Karpas-422 (cell line): ENCODE measurements at regions not wholly inside any gene's neighbourhood (a gene's known extent, or its start where the extent isn't known, plus 50 kb on each side); places are given as distances from the start of the nearest gene placed in this dataset.

ENCODE experiments used
- DNase-seq: peaks from one replicate; pipeline ENCODE4 v3.0.0-alpha.2; 2015
- H2AFZ ChIP-seq: fragments of 200-600 bp; sonication (generic); 2 replicates; pipeline ENCODE4 v1.6.1; 2014; ENCODE audit warnings: antibody characterized with exemption, low read length, mixed read lengths
- H3K27ac ChIP-seq: fragments of 200-600 bp; sonication (generic); 2 replicates; pipeline ENCODE4 v1.5.1; 2014; ENCODE audit warnings: mild to moderate bottlenecking, low read length, moderate library complexity
- H3K27me3 ChIP-seq: fragments of 200-600 bp; sonication (generic); 2 replicates; pipeline ENCODE4 v1.6.1; 2014; ENCODE audit warnings: low read length, mixed read lengths
- H3K36me3 ChIP-seq: fragments of 200-600 bp; sonication (generic); 2 replicates; pipeline ENCODE4 v1.6.1; 2014; ENCODE audit warnings: low read length, mixed read lengths; ENCODE audit not compliant: insufficient read depth
- H3K4me1 ChIP-seq: fragments of 200-600 bp; sonication (generic); 2 replicates; pipeline ENCODE4 v1.6.1; 2014; ENCODE audit warnings: mild to moderate bottlenecking, low read length, mixed read lengths
- H3K4me2 ChIP-seq: fragments of 200-600 bp; sonication (generic); 2 replicates; pipeline ENCODE4 v1.6.1; 2014; ENCODE audit warnings: low read length, low read depth, mild to moderate bottlenecking; ENCODE audit not compliant: poor library complexity, severe bottlenecking
- H3K4me3 ChIP-seq: fragments of 200-600 bp; sonication (generic); 2 replicates; pipeline ENCODE4 v1.5.1; 2014; ENCODE audit warnings: mild to moderate bottlenecking, antibody characterized with exemption, low read length, mixed read lengths
- H3K79me2 ChIP-seq: fragments of 200-600 bp; sonication (generic); 2 replicates; pipeline ENCODE4 v1.6.1; 2014; ENCODE audit warnings: mild to moderate bottlenecking, low read length, mixed read lengths
- H3K9ac ChIP-seq: fragments of 200-600 bp; sonication (generic); 2 replicates; pipeline ENCODE4 v1.6.0; 2014; ENCODE audit warnings: low read length
- H3K9me2 ChIP-seq: fragments of 200-600 bp; sonication (generic), shearing (Covaris generic); replicated peaks from 2 replicates; pipeline ENCODE4 v1.6.0; 2014; ENCODE audit warnings: mild to moderate bottlenecking, low read length, moderate library complexity; ENCODE audit not compliant: insufficient read depth
- H3K9me3 ChIP-seq: fragments of 300-700, 200-600 bp; sonication (generic); 2 replicates; pipeline ENCODE4 v1.6.1; 2014; ENCODE audit warnings: low read length, mixed read lengths
- H4K20me1 ChIP-seq: fragments of 200-600 bp; sonication (generic); 2 replicates; pipeline ENCODE4 v1.6.1; 2014; ENCODE audit warnings: mild to moderate bottlenecking, antibody characterized with exemption, low read length, low read depth; ENCODE audit not compliant: insufficient read depth

DNA sequence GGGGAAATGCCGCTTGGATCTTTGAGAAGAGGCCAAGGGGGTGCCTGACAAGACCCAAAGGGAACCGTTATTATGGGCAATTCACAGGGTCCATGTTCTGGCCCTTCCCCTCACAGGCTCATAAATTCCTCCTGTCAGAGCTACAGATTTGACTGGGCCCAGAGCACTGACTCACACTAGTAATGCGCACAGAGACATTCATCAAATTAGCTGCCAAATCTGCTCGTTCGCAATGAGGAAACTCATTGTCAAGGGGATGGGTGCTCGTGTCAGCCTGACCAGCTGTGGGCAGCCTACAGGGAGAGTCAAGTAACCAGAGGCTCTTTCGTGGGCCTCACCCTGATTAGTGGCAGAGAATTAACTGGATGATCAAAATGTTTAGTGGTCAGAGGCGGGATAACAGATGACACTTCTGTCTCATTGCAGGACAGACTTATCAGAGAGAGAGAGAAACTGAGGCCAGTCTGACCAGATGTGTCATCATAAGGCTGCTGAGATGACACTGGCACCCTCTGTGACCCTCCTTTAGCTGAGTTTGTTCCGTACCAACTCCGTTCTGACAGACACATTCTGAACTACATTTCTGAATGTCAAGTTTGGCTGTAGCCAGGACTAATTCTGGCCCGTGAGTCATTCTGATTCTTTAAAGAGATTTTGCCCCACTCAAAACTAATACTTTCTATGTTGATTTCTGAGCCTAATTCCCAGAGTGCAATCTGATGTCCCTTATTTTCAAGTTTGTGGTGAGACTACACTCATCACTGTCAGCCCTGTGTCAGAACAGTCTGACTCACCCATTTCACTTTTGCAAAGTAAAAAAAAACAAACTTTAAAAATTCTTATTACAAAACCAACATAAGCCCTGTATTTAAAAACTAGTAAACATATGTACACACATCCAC, 377.1 kb downstream of the ACTL7B start:
- no peaks in the 10 kb centered on the region for H3K36me3 ChIP-seq
- no peak overlapping the region for H3K4me2 ChIP-seq

DNA sequence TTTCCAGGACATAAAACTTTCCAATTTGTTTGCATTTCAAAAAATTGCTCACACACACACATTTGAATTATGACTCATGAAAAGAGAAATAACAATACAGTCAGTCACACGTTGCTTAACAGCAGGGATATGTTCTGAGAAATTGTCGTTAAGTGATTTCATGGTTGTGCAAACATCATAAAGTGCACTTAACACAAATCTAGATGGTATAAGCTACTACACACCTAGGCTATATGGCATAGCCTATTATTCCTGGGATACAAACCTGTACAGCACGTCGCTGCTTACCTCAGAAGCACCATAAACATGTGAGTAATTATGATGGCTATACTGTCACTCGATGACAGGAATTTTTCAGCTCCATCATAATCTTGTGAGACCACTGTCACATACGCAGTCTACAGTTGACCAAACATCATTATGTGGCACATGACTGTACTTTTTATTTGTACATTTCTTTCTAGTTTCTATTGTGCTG, 378.2 kb downstream of the ACTL7B start:
- no peak overlapping the region for H3K4me3 ChIP-seq
- DNase-seq, result no peak
- no peak overlapping the region for H3K4me2 ChIP-seq
- H3K9me2 ChIP-seq, result no peaks in the 10 kb centered on the region
- no peak overlapping the region for H3K9ac ChIP-seq
- no peaks in the 10 kb centered on the region for H3K79me2 ChIP-seq
- H3K36me3 ChIP-seq, result no peaks in the 10 kb centered on the region
- no peaks in the 10 kb centered on the region for H3K4me1 ChIP-seq
- no peak overlapping the region for H3K27ac ChIP-seq
- H2AFZ ChIP-seq, result no peak overlapping the region
- no peaks in the 10 kb centered on the region for H3K9me3 ChIP-seq
- no peaks in the 10 kb centered on the region for H4K20me1 ChIP-seq
- H3K27me3 ChIP-seq, result no peaks in the 10 kb centered on the region

More for the DNA sequence above, 377.1 kb downstream of the ACTL7B start:
- no peaks in the 10 kb centered on the region for H3K9me3 ChIP-seq
- H3K79me2 ChIP-seq, result no peaks in the 10 kb centered on the region
- no peak overlapping the region for H2AFZ ChIP-seq
- H3K9me2 ChIP-seq, result no peaks in the 10 kb centered on the region
- H3K9ac ChIP-seq, result no peak overlapping the region
- DNase-seq, result no peak
- no peaks in the 10 kb centered on the region for H3K4me1 ChIP-seq
- H3K27me3 ChIP-seq, result no peaks in the 10 kb centered on the region
- no peak overlapping the region for H3K4me3 ChIP-seq
- H3K27ac ChIP-seq, result no peak overlapping the region
- no peaks in the 10 kb centered on the region for H4K20me1 ChIP-seq

DNA sequence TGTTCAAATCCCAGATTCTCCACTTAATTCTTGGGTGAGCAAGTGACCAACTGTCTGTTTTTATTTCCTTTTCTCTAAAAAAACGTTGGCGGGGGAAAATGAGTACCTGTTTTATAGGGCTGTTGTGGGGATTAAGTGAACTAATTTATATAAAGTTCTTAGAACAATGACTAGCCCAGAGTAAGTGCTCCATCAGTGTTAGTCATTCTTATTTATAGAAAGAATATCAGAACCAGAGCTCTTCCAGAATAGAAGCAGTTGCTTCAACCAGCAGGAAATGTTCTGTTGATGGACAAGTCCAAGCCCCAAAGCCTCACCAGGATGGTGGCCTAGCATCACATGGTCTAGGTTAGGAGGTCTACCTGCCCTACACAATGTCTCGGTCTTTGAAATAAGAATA, 379.2 kb downstream of the ACTL7B start:
- no peaks in the 10 kb centered on the region for H3K9me3 ChIP-seq
- no peak for DNase-seq
- H3K27me3 ChIP-seq, result no peaks in the 10 kb centered on the region
- no peaks in the 10 kb centered on the region for H3K36me3 ChIP-seq
- no peak overlapping the region for H3K4me2 ChIP-seq
- H3K79me2 ChIP-seq, result no peaks in the 10 kb centered on the region
- H2AFZ ChIP-seq, result no peak overlapping the region
- no peak overlapping the region for H3K27ac ChIP-seq
- no peaks in the 10 kb centered on the region for H3K9me2 ChIP-seq
- no peak overlapping the region for H3K4me3 ChIP-seq
- H3K4me1 ChIP-seq, result no peaks in the 10 kb centered on the region
- no peaks in the 10 kb centered on the region for H4K20me1 ChIP-seq
- no peak overlapping the region for H3K9ac ChIP-seq

DNA sequence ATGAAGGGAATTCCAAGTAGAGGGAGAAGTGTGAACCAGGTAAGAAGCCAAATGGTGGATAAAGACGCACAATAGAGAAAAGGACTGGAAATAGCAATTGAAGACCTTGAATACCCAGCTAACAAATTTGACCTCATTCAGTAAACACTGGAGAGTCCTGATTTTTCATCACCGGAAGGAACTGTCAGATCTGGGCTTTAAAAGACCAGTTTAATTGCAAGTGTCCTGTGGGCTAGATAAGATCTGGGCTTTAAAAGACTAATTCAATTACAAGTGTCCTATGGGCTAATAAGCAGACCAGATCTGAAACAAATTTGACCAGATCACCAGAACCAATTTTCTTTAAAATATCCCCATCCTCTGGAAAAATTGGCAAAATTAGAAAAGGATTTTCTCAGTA, 380.0 kb downstream of the ACTL7B start:
- no peaks in the 10 kb centered on the region for H3K9me2 ChIP-seq
- no peak overlapping the region for H2AFZ ChIP-seq
- DNase-seq, result no peak
- H3K4me1 ChIP-seq, result no peaks in the 10 kb centered on the region
- no peaks in the 10 kb centered on the region for H4K20me1 ChIP-seq
- no peak overlapping the region for H3K4me3 ChIP-seq
- H3K27me3 ChIP-seq, result no peaks in the 10 kb centered on the region
- H3K36me3 ChIP-seq, result no peaks in the 10 kb centered on the region
- H3K27ac ChIP-seq, result no peak overlapping the region
- H3K9ac ChIP-seq, result no peak overlapping the region
- no peaks in the 10 kb centered on the region for H3K9me3 ChIP-seq
- H3K79me2 ChIP-seq, result no peaks in the 10 kb centered on the region
- no peak overlapping the region for H3K4me2 ChIP-seq

DNA sequence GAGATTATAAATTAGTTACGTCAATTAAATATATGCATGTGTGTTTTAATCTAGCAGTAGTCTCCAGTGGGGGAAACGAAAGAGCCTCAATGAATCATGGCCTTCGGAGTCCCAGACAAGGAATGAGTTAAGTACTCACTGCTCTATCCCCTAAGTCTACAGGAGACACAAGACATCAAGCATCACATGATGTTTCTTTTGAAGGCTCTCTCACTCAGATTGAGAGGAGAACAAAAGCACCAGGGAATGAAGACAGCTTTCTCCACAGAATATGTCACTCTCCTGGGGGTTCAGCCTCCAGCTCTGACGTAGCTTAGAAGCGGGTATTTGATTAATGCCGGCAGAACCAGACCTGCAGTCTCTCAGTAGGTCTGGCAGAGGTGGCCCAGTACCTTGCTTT, 381.4 kb downstream of the ACTL7B start:
- Histone ChIP-seq H3K27me3 (no peaks in the 10 kb centered on the region), H3K4me3 (no peak overlapping the region), H3K9ac (no peak overlapping the region), H3K4me1 (no peaks in the 10 kb centered on the region), H3K4me2 (no peak overlapping the region), H3K36me3 (no peaks in the 10 kb centered on the region), H2AFZ (no peak overlapping the region), H3K9me3 (no peaks in the 10 kb centered on the region), H3K9me2 (no peaks in the 10 kb centered on the region), H4K20me1 (no peaks in the 10 kb centered on the region), H3K79me2 (no peaks in the 10 kb centered on the region), H3K27ac (no peak overlapping the region)
- no peak for DNase-seq

DNA sequence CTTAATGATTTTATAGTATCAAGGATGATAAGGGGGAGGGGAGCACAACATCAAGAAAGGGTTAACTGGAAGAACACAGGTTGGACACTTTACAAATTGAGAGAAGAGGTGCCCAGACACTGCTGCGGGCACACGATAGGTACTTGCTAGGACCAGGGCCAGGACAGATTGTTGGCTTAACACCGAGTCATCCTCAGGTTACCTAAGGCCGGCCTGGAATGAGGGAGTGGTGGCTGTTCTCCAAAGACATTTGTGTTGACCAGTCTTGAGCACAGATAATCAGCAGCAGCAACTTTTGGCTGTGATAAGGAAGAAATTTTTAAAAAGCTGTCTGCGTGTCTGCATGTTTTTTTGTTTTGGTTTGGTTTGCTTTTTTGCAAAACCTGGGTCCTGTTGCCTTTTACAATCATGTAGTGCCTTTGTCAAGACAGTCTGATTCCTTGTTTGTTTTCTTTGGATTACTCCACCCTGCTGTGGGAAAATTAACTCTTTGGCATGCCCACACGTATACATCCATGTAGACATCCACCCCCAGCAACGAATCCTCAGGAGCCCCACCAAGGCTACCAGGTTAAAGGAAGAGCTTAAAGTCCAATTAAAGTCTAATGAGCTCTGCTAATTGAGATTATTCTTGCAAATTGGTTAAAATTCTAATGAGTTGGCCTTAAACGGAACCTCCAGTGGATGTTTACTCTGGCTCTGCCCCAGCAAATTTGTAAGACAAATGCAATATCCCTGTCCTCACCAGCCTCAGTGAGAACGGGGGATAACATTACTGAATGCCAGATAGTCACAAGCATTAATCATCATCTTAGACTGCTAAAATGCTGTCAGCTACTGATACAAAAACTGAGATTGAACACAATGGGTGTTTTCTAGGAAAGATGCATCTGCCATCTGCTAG, 382.3 kb downstream of the ACTL7B start:
- Histone ChIP-seq H3K36me3 (no peaks in the 10 kb centered on the region), H3K4me1 (no peaks in the 10 kb centered on the region), H3K4me3 (no peak overlapping the region), H4K20me1 (no peaks in the 10 kb centered on the region), H3K9me3 (no peaks in the 10 kb centered on the region), H3K4me2 (no peak overlapping the region), H3K79me2 (no peaks in the 10 kb centered on the region), H3K27me3 (no peaks in the 10 kb centered on the region), H3K9me2 (no peaks in the 10 kb centered on the region), H3K27ac (no peak overlapping the region), H3K9ac (no peak overlapping the region), H2AFZ (no peak overlapping the region)
- no peak for DNase-seq

DNA sequence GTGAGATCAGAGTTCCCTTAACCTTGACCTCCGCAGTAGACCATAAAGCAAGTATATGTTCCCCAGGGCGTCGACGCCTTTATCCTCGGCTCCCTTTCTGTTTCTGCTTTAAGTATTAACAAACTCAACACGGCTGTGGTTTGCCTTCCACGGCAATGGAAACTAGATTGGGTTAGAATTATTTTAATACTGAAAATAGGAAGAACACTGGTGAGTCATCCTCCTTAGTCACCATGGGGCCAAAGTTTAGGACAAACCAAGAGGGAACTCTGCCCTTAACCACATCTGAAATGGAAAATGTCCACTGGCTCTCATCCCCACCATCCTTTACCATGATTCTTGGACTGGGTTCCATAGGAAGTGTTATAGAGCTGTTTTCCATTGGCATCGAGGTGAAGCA, 386.1 kb downstream of the ACTL7B start:
- Histone ChIP-seq H3K9me3 (no peaks in the 10 kb centered on the region), H3K36me3 (no peaks in the 10 kb centered on the region), H4K20me1 (no peaks in the 10 kb centered on the region), H3K9me2 (no peaks in the 10 kb centered on the region), H2AFZ (no peak overlapping the region), H3K4me1 (no peaks in the 10 kb centered on the region), H3K9ac (no peak overlapping the region), H3K27ac (no peak overlapping the region), H3K4me2 (no peak overlapping the region), H3K27me3 (no peaks in the 10 kb centered on the region), H3K4me3 (no peak overlapping the region), H3K79me2 (no peaks in the 10 kb centered on the region)
- no peak for DNase-seq

DNA sequence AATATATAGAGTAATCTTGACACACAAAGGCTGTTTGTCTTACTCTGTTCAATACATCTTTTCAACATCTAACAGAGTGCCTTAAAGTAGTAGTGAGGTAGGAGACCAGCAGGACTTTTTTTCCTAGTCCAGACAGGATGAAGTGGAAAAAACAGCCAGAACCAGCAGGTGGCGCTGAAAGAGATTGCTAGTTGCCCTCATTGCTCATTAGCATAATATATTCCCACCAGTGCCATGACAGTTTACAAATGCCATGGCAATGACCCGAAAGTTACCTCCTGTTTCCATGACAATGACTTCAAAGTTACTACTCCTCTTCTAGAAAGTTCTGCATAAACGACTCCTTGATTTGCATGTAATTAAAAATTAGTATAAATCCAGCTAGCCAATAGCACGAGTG, 387.4 kb downstream of the ACTL7B start:
- Histone ChIP-seq H3K9ac (no peak overlapping the region), H3K27ac (no peak overlapping the region), H3K9me2 (no peaks in the 10 kb centered on the region), H3K9me3 (no peaks in the 10 kb centered on the region), H2AFZ (no peak overlapping the region), H3K79me2 (no peaks in the 10 kb centered on the region), H3K27me3 (no peaks in the 10 kb centered on the region), H4K20me1 (no peaks in the 10 kb centered on the region), H3K36me3 (no peaks in the 10 kb centered on the region), H3K4me1 (no peaks in the 10 kb centered on the region), H3K4me3 (no peak overlapping the region), H3K4me2 (no peak overlapping the region)
- peak; percentile 84 for DNase-seq
